Stimulated activated CD4-positive, alpha-beta T cell treated with anti-CD3 and anti-CD28 coated beads, Interleukin-15, amount 100 ng/mL, for 24 hours (primary cell): ENCODE measurements at regions not wholly inside any gene's neighbourhood (a gene's known extent, or its start where the extent isn't known, plus 50 kb on each side); places are given as distances from the start of the nearest gene placed in this dataset.

Experiments used
- DNase-seq: peaks from one replicate; pipeline ENCODE4 v3.0.0-alpha.2; 2020

DNA sequence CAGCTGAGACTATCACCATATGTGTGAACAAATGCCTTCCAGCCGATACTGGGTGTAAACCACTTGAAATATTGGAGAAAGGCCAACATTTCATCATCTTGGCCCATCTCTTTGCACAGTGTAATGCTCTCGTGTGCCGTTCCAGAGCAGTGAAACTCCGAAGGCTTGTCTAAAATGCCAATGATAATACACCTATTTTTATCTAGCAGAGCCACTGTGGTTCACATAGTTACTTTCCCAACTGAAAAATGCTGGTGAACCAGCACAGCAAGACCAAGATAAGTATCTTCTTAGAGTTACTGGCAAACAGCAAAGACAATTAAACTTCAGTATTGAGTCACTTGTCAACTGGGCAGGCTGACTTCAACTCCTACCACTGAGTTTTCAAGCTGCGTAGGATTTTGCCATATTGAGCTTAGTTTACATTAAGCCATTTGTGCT is 379.9 kb upstream of the ACTBL2 start:
- DNase-seq, result no peak

DNA sequence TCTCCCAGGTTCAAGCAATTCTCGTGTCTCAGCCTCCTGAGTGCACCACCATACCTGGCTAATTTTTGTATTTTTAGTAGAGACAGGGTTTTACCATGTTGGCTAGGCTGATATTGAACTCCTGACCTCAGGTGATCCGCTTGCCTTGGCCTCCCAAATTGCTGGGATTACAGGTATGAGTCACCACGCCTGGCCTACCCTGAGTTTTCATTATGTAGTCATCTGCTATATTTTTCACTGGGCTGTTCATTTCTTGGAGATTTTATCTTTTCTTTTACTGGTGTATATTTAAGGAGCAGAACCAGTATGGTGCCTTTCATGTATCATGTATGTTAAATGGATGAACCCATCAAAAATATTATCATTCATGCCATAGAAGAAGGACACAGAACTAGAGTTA is 377.0 kb upstream of the ACTBL2 start:
- no peak for DNase-seq

DNA sequence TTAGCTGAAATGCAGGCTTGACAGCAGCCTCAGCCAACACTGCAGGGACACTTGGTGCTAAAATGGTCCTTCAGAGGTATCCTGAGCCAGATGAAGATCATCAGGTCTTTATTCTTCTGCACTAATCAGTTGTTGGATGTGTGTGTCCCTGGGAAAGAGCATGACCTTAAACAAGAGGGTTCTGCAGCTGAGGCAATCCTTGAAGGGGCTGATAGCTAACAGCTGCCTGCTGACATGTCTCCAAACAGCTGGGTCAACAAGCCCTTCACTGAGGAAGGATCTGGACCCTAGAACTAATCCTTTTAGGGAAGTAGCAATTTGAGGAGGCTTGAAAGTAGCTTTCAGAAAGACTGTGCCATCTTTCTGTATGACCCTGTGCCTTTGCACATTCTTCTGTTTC is 376.3 kb upstream of the ACTBL2 start:
- no peak for DNase-seq

DNA sequence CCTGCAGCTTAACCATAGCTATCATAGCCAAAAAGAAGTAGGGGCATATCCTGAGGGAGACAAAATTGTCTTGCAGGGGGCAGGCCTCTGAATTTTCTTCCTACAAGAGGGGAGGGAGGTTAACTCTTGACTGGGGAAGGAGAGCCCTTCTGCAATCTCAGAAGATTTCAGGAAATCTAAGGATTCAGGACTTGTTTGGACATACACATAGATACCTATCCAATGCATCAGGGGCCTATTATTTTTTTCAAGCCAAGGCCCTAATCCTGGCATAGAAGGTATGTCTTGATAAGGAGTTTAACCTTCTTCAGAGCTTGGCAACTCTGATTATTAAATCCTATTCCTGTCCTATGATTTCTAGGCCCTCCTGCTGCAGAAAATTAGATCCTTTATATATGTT is 375.1 kb upstream of the ACTBL2 start:
- no peak for DNase-seq

DNA sequence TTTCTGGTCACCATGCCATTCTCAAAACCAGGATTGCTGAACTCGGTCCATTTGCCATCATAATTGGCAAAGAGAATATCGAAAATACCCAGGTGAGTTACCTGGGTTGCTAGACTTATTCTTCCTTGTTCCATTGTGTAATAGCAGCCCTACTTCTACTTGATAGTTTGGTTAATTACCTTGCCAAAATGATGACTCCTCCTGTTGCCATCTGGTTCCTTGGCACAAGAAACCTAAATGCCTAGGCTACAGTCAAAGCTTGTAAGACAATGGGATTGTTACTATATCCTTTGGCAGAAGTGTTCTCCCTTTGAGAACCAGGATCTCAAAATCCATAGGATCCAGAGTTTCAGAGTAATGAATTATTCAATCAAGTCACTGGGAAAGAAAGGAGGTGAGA is 373.2 kb upstream of the ACTBL2 start:
- DNase-seq, result no peak

DNA sequence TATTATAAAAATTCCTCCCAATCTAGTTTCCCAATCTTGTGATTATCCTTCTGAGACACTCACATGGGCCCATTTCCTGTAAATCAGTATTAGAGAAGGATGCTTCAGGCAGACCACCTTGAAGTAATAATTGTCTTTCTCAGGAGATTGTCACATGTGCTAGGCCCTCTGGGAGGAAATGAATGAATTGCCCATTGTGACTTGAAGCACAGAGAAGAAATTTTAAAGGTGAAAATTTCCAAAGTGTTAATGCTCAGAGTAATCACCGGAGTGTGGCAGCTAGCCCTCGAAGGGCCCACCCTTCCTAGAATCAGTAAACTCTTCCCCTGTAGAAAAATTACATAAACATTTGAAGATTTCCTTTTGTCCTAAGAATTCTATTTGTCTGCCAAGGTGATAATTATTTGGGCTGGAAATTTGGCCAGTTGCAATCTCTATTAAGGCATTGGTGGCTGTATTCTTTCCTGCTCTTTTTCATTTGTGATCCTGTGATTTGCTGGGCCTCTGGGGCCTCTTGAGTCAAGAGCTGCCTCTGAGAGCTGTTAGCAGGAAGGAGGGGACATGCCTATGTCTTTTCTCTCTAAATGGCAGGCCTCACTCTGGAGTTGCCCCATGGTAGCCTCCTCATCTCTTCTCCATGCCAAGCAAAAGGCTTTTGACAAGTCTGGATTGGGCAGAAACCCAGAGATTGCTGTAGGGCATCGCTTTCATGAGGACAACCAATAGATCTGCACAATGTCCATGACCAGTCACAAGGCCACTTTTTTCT is 371.5 kb upstream of the ACTBL2 start:
- DNase-seq, result no peak

DNA sequence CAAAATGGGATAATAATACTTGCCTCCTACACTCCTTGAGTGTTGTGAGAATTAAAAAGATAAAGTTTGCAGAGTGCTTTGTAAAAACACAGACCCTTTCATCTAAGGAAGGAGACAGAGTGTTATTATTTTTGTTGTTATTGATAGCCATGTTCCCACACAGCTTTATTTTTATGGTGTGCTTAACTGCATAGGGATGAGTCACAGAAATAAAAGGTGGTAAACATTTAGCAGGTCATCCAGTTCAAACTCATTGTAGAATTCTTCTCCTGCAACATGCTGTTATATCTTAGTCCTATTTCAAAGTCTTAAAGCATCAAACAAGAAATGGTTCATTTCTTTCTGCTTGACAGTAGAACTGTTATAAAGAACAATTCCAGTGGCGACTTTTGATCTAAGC is 367.5 kb upstream of the ACTBL2 start:
- no peak for DNase-seq

DNA sequence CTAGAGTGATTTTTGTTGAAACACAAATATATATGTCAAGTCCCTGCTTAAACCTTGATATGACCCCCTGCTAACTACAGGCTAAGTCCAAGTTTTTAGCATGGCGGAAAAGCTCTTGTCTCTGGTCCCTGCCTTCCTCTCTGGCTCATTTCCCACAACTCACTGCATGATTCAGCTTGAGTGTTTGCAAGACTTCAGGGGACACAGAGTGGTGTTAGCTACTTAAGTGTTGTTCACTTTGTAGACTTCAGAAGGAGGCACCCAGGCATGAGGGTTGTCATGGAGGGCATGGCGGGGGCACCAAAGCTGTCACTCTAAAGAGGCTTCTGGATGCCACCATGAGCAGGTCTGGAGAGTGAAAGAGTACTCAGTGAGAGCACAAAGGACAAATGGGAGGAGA is 362.4 kb upstream of the ACTBL2 start:
- no peak for DNase-seq

DNA sequence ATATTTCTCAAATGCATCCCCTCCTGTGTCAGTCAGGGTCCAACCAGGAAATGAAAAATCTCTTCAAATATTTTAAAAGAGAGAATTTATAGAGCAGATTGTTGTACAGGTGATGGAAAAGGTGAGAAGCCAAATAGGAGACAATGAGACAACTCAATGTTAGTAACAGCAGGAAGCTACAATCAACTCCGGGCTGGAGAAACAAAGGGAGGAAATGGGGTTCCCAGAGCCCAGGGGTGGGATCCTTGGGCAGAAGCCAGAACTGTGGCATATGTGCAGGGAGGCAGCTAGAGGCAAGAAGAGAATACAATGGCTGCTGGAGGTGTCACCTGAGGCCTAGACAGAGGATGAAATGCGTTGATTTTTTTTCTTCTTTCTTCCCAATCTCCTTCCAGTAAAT is 361.8 kb upstream of the ACTBL2 start:
- DNase-seq, result no peak

DNA sequence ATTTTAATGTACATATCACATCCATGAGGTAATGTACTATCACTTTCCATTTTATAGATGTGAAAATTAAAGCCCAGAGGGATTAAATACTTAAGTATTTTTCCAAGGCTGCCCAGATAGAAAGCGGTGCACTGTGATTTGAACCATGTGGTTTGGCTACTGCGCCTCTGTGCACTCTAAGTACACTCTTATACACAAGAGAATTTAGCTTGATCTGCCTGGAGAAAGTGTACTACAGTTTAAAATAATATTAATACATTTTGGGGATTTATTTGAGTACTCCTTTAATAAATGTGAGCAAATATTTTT is 360.4 kb upstream of the ACTBL2 start:
- DNase-seq, result no peak

DNA sequence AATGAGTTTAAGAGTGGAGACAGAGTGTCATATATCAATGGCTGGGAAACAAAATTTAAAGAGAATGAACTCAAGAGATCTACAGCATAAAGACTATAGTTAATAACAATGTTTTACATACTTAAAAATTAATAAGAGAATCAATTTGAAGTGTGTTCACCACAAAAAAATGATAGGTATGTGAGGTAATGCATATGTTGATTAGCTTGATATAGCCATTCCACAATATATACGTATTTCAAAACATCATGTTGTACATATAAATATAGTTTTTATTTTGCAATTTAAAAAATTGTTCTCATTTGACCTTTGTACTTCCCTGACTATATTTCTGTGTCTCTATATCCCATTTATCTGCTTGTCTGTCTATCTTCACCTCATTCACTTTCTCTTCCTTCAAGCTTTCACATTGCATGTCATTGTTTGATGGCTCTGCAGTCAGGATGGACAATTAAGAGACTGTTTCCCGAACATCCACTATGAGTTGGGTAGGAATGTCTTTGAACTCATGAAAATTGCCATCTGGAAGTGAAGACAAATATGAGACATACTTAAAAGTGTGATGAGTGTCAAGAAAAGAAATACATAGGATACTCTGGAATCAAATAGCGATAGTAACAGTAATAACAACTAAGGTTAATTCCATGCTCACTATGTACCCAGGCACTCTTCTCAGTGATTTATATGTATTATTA is 359.9 kb upstream of the ACTBL2 start:
- DNase-seq, result no peak

DNA sequence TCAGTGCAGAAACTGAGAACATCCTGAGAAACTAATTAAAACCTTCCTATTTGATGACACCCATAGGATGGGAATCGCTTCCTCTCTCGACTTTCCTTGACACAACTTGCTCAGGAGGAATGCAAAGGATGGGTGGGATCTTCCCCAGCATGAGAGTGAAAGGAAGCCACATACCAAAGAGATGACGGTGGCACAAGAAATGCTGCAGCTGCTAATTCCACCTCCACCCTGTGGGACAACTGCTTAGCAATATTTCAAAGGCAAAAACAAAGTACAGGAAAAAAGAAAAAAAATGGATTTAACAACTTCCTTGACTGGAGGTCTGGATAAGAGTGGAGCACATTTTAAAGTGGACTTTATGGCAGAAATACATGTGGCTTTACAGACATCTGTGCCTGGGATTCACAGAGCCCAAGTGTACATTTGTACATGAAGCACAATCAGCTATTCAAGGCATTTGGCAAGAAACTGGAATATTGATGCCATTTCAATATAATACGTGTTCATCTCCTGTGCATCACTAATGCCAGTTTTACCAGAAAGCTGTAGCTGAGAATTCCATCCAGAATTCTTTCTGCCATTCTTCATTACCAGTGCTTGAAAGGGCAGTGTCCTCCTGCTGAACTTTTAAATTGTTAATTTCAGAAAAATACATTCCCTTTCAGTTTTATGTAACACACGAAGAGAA is 359.2 kb upstream of the ACTBL2 start:
- no peak for DNase-seq

DNA sequence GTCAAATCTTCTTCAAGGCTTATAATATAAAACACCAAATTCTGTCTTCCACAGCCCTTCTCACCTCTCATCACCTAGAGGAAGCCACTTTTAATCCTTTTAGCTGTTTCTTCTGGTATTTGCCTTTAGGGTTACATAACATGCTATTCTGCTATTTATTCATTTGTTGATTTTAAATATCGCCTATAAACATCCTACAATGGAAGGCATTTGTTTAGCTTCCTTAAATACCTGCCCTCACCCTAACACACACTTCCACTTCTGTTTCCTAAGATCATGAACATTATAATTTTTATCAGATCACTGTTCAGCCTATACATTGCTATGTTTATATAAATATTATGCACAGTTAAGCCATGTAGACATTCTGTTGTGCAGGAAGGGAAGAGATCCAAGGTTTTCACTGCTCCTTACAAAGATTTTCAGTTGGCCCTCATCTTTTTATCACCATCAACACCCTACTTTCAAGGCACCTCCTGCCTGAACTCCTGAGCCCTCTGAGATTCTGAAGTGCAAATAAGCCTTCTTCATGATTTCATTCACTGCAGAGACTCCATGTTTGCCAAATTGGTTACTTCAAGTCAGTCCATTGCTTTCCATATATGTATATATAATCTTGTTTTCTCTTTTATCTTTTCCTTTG is 356.9 kb upstream of the ACTBL2 start:
- DNase-seq, result no peak

DNA sequence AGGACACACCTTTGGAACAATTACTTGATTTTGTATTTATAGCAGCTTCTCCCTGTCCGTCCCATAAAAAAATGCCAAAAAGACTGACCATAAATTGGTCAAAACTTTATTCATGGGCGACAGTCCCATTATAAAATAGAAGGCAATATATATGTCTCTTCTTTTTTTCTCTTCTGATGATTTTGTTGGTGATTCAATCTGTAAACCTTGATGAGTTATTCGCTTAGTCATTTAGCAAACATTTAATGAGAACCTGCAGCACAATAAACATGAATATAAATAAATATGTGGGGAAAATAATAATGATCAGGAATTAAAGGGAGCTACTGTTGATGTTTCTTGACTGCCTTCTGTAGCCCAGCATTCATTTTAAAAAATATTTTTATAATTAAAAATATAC is 356.4 kb upstream of the ACTBL2 start:
- DNase-seq, result no peak

DNA sequence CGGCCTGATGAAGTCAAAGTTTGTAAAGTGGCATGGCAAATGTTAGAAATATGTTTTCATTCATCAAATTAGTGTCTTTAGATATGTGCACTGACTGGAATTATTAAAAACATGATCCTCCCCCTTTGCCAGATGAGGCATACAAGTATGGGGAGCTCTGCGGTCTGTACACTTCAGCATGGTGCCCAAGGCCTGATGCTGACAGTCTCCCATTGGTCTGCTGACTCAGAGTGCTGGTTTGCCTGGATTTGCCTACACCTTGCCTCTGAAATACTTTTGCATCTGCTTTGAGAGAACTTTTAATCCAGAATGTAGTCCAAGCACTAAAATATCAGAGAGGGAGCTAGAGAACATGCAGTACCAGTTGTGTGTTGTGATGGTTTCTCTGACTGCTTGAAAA is 354.3 kb upstream of the ACTBL2 start:
- DNase-seq, result no peak

DNA sequence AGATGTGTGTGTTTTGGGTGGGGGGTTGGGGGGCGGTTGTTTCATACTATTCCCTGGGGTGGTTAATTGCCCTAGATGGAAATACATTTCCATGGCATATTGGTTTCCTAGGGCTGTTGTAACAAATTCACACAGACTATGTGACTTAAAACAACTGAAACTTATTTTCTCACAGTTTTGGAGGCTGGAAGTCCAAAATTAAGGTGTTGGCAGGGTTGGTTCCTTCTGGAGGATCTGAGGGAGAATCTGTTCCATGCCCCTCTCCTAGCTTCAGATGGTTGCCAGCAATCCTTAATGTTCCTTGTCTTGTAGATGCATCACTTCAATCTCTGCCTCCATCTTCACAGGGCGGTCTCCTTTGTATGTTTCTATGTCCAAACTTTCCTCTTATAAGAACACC is 353.7 kb upstream of the ACTBL2 start:
- no peak for DNase-seq

DNA sequence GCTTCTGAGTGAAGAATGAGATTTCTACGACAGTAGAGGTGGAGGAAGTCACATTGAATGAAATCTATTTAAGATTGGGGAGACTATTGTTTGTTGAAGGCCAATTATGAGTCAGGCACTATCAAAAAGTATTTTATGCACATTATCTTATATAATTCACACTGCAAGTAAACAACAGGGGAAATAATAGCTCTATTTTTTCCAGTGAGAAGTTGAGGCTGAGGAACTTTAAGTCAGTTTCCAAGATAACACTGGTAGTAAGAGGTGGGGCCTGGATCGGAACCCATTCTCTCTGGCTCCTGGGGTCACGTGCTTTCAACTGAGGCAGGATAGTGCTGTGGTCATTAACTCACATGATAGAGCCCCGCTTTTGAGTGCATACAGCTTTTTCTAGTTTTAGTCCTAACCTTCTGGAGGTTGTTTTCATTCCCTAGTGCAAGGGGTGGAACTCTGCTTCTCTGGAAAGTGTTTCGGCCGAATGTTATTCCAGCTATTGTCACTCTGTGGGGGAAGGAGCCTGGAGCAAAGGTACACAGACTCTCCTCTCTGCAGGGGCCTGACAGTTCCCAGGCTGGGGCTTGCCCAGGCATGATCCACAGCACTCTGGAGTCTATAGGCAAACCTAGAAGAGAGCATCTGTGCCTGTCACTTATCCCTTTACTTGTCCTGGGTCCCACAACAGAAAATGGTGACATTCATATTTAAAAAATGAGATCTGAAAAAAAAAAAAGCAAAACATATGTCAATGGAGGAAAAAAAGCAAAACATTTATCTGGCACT is 352.4 kb upstream of the ACTBL2 start:
- no peak for DNase-seq

DNA sequence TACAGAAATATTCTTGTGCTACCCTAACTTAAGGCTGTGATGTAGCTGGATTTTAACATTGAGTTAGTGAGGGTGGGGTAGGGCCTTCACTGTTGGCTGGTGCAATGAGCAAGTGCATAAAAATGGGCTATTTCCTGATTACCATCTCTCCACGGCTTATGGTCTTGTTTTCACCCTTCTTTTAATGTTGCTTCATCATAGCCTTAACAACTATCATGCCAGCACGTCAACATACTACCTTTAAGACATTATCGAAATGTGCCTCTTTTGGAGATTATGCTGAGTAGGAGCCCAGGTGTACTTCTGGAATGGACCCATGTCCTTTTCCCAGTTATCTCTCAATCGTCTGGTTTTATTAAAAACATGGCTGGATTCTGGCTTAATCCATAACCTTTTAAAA is 350.9 kb upstream of the ACTBL2 start:
- DNase-seq, result no peak

DNA sequence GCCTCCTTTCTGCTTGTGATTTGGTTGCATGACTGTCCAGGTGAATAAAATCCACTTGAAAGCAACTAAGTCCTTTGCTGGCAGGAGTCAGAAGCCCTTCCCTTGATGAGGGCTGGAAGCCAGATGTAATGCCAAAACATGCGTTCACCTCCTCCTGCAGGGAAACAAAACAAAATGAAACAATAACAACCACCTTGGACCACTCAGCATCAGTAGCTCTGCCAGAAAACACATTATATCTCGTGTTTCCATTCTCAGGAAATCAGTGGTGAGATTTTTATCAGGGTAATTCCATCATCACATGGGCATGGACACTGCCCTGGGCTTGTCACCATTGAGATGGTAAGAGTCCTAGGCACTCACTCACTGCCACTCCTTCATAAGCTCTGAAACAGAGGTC is 350.3 kb upstream of the ACTBL2 start:
- DNase-seq, result no peak

DNA sequence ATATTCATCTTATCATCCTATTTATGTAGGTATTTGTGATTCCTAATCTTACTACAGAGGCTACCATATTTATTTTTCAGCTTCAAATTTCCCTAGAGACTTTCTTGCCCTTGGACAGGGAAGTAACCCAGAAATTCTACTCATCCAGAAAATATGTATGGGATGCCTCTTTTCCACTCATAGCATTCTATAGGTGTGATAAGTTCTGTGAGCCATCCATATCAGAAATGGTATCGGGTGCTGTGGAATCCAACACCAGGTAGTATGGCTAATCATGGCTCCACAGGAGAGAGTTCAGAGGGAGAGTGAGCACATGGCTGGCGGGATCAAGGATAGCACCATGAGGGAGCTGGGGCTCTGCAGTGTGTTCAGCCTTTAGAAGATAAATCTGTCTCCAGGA is 349.3 kb upstream of the ACTBL2 start:
- no peak for DNase-seq

DNA sequence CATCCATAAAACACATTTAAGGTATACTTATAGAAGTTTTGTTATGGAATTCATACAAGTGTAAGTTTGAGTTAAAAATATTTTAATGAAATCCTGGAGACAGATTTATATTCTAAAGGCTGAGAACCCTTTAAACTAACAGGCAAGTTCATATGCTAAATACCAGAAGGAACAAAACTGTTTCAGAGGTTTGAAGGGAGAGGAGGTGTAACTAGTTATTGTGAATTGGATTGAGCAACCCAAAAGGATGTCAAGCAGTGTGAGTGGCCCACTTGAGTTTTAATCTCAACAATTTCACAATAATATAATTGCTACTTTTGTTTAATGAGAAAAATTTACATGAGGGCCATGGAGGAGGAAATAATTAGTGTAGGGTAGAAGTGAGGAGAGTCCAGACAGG is 348.5 kb upstream of the ACTBL2 start:
- DNase-seq, result no peak

DNA sequence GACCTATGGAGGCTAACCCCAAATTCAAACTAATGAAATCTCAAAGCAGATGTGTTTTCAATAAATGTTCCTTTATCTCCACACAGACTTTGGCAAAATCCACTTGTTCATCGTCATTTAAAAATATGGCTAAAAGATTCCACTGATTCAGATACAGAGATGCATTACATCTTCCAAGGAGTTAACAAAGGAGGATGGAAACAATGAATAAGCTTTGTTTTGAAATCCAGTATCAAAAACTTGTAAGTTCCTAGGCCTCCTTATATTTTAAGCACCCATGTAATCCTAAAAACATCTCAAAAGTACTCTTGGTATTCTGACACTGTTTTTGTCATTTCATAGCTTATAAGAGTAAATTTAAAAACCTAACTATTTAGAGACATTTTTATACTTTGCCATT is 345.6 kb upstream of the ACTBL2 start:
- DNase-seq, result no peak

DNA sequence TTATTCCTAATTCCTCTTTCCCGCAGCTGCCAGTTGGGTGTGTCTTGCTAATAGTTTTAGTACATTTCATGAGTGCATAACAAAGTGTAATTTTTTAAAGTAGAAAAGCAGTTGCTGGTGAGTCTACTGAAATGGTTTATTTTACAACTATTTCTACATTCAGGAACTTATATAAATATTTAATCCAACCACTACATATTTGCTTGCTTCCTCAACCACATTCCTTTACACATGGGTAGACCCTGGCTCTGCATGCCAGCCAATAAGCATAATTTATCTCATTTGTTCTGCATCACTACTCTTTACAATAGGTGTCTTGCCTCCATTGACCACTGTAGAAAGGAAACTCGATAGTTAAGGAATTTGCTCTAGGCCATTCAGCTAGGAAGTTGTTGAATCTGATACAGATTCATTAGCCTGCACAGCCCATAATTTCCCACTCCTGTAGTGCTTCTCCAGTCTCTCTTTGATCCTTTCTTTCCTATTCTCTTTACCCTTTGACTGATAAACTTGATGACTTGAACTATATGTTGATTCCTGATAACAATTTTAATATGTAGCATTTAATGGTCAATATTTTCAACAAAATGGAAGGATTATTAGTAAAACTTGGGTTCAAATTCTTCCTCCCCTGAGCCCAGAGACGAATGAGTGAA is 342.5 kb upstream of the ACTBL2 start:
- DNase-seq, result no peak
